ENCODE measurements at regions not wholly inside any gene's neighbourhood (a gene's known extent, or its start where the extent isn't known, plus 50 kb on each side); places are given as distances from the start of the nearest gene placed in this dataset.

DNA sequence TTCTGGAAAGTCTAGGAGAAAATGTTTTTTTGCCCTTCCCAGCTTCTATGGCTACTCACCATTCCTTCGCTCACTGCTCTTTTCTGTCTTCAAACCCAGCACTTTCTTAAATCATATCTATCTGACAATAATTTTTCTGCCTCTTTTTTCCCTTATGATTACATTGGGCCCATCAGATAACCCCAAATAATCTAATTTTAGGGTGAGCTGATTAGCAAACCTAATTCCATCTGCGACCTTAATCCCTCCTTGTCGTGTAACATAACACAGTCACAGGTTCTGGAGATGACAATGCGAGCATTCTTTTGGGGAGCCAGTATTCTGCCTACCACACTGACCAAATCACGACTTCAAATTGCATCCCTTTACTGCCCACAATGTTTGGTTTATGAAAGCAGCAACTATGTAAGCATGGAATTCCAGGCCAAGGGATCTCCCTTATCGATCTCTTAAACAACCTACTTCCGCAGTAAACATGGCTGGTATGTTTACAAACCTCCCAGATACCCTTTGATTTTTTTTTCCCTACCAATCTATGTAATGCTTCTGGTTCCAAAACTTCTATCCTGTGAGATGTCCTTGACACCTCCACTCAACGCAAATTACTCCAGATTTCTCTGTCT lies 2122.2 kb downstream of the MAT2B start (continued):
- TF ChIP-seq, protein P1, sequence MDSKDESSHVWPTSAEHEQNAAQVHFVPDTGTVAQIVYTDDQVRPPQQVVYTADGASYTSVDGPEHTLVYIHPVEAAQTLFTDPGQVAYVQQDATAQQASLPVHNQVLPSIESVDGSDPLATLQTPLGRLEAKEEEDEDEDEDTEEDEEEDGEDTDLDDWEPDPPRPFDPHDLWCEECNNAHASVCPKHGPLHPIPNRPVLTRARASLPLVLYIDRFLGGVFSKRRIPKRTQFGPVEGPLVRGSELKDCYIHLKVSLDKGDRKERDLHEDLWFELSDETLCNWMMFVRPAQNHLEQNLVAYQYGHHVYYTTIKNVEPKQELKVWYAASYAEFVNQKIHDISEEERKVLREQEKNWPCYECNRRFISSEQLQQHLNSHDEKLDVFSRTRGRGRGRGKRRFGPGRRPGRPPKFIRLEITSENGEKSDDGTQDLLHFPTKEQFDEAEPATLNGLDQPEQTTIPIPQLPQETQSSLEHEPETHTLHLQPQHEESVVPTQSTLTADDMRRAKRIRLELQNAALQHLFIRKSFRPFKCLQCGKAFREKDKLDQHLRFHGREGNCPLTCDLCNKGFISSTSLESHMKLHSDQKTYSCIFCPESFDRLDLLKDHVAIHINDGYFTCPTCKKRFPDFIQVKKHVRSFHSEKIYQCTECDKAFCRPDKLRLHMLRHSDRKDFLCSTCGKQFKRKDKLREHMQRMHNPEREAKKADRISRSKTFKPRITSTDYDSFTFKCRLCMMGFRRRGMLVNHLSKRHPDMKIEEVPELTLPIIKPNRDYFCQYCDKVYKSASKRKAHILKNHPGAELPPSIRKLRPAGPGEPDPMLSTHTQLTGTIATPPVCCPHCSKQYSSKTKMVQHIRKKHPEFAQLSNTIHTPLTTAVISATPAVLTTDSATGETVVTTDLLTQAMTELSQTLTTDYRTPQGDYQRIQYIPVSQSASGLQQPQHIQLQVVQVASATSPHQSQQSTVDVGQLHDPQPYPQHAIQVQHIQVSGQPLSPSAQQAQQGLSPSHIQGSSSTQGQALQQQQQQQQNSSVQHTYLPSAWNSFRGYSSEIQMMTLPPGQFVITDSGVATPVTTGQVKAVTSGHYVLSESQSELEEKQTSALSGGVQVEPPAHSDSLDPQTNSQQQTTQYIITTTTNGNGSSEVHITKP (CRISPR knock-in tag; IDR thresholded peaks at IDR 0.05; ENCODE audit: low read depth) = no peak
- no peak for TF ChIP-seq BRCA1 (CRISPR knock-in tag; IDR thresholded peaks at IDR 0.05)
- 0 out of 2 replicates have a peak, but pooled peaks have one; percentile 5 for TF ChIP-seq BHLHE40 (IDR thresholded peaks at IDR 0.05; ENCODE audit: low read length)
- TF ChIP-seq ZNF275 (CRISPR knock-in tag; IDR thresholded peaks at IDR 0.05; ENCODE audit: borderline replicate concordance) = no peak
- no peak for TF ChIP-seq ZNF34 (CRISPR knock-in tag; IDR thresholded peaks at IDR 0.05; ENCODE audit: borderline replicate concordance)
- no peak for TF ChIP-seq ZNF770 (CRISPR knock-in tag; IDR thresholded peaks at IDR 0.05)
- TF ChIP-seq ZBTB7B (CRISPR knock-in tag; IDR thresholded peaks at IDR 0.05) = no peak
- TF ChIP-seq HES4 (CRISPR knock-in tag; IDR thresholded peaks at IDR 0.05; ENCODE audit: borderline replicate concordance) = no peak
- TF ChIP-seq MBD4 (IDR thresholded peaks at IDR 0.05; ENCODE audit: borderline replicate concordance, low read length) = peak; percentile 72; the same call in 1 of the 2 replicates
- TF ChIP-seq ZFP36L1 (CRISPR knock-in tag; IDR thresholded peaks at IDR 0.05) = 0 out of 2 replicates have a peak, but pooled peaks have one; percentile 16
- TF ChIP-seq RXRA (CRISPR knock-in tag; IDR thresholded peaks at IDR 0.05) = no peak
- TF ChIP-seq SIX1 (CRISPR knock-in tag; IDR thresholded peaks at IDR 0.05; ENCODE audit: borderline replicate concordance) = peak; percentile 46; the same call in 1 of the 2 replicates
- no peak for TF ChIP-seq ZNF569 (CRISPR knock-in tag; IDR thresholded peaks at IDR 0.05; ENCODE audit: borderline replicate concordance)
- no peak for TF ChIP-seq IKZF1 (IDR thresholded peaks at IDR 0.05)
- peak; percentile 65; the same call in 1 of the 2 replicates for TF ChIP-seq GABPB1 (CRISPR knock-in tag; IDR thresholded peaks at IDR 0.05)
- no peak for TF ChIP-seq REPIN1 (CRISPR knock-in tag; IDR thresholded peaks at IDR 0.05; ENCODE audit: borderline replicate concordance, low read depth)
- TF ChIP-seq PAWR (CRISPR knock-in tag; IDR thresholded peaks at IDR 0.05; ENCODE audit: borderline replicate concordance) = no peak
- no peak for TF ChIP-seq ZFP41 (CRISPR knock-in tag; IDR thresholded peaks at IDR 0.05; ENCODE audit: borderline replicate concordance)
- no peak for TF ChIP-seq ZNF777 (CRISPR knock-in tag; IDR thresholded peaks at IDR 0.05)
- TF ChIP-seq SOX5 (CRISPR knock-in tag; IDR thresholded peaks at IDR 0.05; ENCODE audit: borderline replicate concordance) = peak; percentile 76
- peak; percentile 35; the same call in 1 of the 2 replicates for TF ChIP-seq TBX2 (CRISPR knock-in tag; IDR thresholded peaks at IDR 0.05; ENCODE audit: borderline replicate concordance)
- TF ChIP-seq, protein P2, sequence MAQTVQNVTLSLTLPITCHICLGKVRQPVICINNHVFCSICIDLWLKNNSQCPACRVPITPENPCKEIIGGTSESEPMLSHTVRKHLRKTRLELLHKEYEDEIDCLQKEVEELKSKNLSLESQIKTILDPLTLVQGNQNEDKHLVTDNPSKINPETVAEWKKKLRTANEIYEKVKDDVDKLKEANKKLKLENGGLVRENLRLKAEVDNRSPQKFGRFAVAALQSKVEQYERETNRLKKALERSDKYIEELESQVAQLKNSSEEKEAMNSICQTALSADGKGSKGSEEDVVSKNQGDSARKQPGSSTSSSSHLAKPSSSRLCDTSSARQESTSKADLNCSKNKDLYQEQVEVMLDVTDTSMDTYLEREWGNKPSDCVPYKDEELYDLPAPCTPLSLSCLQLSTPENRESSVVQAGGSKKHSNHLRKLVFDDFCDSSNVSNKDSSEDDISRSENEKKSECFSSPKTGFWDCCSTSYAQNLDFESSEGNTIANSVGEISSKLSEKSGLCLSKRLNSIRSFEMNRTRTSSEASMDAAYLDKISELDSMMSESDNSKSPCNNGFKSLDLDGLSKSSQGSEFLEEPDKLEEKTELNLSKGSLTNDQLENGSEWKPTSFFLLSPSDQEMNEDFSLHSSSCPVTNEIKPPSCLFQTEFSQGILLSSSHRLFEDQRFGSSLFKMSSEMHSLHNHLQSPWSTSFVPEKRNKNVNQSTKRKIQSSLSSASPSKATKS (CRISPR knock-in tag; IDR thresholded peaks at IDR 0.05) = no peak
